Retinal pigment epithelial cell (primary cell): ENCODE measurements at regions not wholly inside any gene's neighbourhood (a gene's known extent, or its start where the extent isn't known, plus 50 kb on each side); places are given as distances from the start of the nearest gene placed in this dataset.
"Not testable (repeated sequence)": the region's sequence is repeated elsewhere in the genome, so short reads cannot be mapped to it uniquely, and the experiment has no call there.

Experiments
- DNase-seq: peaks from one replicate; pipeline ENCODE4 v3.0.0-alpha.2; 2010; ENCODE audit warnings: low read depth
- H3K4me3 ChIP-seq: 2 replicates; pipeline ENCODE4 v1.5.1; 2011; ENCODE audit warnings: mild to moderate bottlenecking, low read length, control low read depth, moderate library complexity
- CTCF ChIP-seq: conservative IDR thresholded peaks from 2 replicates; pipeline ENCODE4 v1.5.1; 2011; ENCODE audit warnings: low read depth, low read length, control low read depth, inconsistent platforms

GRCh38 chr1:29925058-29925457 lies 688.7 kb downstream of the PTPRU start:
- no peak overlapping the region for H3K4me3 ChIP-seq
- TF ChIP-seq CTCF = no peak
- DNase-seq = no peak

DNA sequence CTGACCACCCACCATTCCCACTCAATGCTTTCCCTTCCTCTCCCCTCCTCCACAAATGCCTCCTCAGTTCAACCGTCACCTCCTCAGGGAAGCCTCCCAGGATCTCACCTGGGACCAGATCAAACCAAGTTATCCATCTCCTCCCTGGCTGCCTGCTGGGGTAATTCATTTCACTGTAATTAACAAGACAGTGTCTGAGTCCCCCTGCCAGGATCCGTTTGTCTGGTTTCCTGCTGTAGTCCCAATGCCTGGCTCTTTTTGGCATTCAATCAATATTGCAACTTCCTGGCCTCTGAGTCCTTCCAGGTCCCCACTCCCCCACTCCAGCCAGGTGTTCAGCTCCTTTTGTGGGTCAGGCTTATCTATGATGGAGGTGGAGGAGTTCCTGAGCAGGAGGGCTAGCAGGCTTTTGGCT lies 687.7 kb downstream of the PTPRU start:
- H3K4me3 ChIP-seq = no peak overlapping the region
- DNase-seq = no peak
- no peak for TF ChIP-seq CTCF

- no peak for TF ChIP-seq CTCF
- DNase-seq = no peak
- H3K4me3 ChIP-seq = no peak overlapping the region
Measured at GRCh38 chr1:29921741-29922140, 685.4 kb downstream of the PTPRU start.

DNA sequence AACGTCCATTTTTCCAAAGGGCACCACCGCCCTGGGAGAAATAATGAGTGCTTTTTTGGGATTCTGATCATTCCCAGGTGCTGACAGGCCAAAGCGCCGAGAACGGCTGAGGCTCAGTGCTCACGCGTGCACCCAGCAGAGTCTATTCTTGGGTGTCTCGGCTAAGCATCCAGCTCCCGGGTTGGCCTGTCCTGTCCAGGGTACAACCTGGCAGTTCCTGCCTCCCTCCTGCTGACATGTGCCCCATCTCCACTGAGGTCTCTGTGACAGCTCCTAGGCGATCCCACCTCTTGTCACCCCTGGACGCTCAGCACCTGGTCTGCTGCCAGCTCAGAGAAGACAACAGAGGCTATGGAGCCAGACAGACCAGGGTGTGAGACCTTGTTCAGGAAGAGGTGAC lies 684.5 kb downstream of the PTPRU start:
- TF ChIP-seq CTCF = no peak
- no peak for DNase-seq
- H3K4me3 ChIP-seq = no peak overlapping the region

DNA sequence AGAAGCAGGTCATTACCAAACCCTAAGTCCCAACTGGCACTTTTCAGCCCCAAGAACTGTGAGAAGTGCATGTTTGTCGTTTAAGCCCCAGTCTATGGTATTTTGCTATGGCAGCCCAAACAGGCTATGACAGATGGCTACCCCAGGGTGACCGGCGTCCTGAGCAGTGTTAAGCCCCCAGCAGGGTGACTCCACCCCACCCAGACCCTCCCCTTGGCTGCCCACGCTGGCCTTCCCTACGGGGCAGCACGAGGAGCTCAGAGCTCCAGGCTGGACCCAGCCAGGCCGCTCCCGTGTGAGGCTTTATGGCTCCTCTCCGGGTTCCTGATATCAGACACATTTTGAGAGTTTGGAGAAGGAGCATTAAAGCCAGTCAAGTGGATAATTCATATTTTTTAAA lies 684.0 kb downstream of the PTPRU start:
- DNase-seq = no peak
- H3K4me3 ChIP-seq = no peak overlapping the region
- no peak for TF ChIP-seq CTCF

- DNase-seq, H3K4me3 ChIP-seq: not testable (repeated sequence)
Measured at GRCh38 chr1:29919041-29919440, 682.7 kb downstream of the PTPRU start.

GRCh38 chr1:29916656-29917369 lies 680.5 kb downstream of the PTPRU start:
- no peak for DNase-seq
- no peak overlapping the region for H3K4me3 ChIP-seq
- no peak for TF ChIP-seq CTCF

GRCh38 chr1:29914936-29915335 lies 678.6 kb downstream of the PTPRU start:
- no peak for DNase-seq
- no peak for TF ChIP-seq CTCF
- H3K4me3 ChIP-seq = no peak overlapping the region
